HG02642 (cell line): ENCODE measurements at regions not wholly inside any gene's neighbourhood (a gene's known extent, or its start where the extent isn't known, plus 50 kb on each side); places are given as distances from the start of the nearest gene placed in this dataset.
A peak's percentile ranks its signal among the peaks of the same experiment; 100 is the strongest.

Source experiments
- ATAC-seq: cut with Tn5 transposase; IDR thresholded peaks from one replicate; pipeline ENCODE4 v1.9.1; 2021; ENCODE audit warnings: mild to moderate bottlenecking; ENCODE audit not compliant: unreplicated experiment, poor library complexity

DNA sequence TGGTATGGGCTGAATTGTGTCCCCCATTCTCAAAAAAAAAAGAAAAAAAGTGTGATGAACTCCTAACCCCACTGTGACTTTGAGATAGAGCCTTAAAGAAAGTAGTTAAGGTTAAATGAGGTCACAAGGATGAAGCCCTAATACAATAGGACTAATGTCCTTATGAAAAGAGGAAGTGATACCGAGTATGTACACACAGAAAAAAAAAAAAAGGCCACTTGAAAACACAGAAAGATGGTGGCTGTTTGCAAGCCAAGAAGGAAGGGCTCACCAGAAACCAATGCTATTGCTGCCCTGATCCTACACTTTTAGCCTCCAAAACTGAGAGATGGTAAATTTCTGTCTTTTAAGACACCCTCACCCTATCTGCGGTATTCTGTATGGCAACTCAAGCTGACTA lies 955.6 kb downstream of the PCDH17 start:
- peak; percentile 90 for ATAC-seq

DNA sequence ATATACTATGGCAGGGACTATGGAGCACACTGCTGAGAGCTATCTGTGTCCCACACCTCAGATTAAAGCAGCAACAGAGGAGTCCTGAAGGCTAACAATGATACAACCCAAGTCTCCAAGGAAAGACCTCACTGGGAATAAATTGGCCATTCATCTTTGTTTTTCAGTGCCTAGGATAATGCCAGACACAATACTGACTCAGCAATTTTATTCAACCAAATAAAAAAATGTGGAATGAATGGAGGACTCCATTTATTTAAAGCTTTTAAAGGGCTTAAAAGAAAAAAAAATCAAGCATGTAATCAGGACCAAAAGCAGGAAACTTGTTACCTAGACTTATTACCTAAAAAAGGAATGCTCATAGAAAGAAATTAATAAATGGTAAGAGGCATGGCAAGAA lies 960.5 kb downstream of the PCDH17 start:
- ATAC-seq: no peak

DNA sequence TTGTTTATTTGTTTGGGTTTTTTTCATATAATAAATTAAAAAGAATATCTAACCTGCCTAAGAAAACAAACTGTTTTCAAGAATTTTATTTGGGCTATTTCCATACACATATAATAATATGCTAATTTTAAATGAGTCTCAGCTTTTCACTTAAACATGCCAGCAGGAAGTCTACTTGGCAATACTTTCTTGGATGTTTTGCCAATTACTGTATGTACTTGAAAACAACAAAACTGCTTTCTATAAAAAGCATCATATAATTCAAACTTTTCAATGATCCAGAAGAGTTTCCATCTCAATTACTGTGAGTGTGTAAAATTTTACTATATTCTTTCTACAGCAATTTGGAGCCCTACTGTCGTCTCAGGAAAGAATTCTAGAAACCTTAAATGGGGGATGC lies 961.2 kb downstream of the PCDH17 start:
- ATAC-seq: no peak

- ATAC-seq: no peak
These were observed 963.4 kb downstream of the PCDH17 start for GRCh38 chr13:58594747-58595600.

DNA sequence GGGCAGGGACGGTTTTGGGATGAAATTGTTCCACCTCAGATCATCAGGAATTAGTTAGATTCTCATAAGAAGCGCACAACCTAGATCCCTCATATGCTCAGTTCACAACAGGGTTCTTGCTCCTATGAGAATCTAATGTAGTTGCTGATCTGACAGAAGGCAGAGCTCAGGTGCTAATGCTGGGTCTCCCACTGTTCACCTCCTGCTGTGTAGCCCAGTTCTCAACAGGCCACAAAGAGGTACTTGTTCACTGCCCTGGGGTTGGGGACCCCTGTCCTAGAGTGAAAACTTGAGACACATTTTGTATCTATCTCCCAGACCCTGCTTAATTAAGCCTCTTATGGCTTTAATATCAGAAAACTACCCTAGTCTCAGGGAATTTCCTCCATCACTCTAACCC lies 966.0 kb downstream of the PCDH17 start:
- no peak for ATAC-seq

- ATAC-seq: no peak
These were observed 966.7 kb downstream of the PCDH17 start for GRCh38 chr13:58598241-58598640.

- ATAC-seq: no peak
These were observed 979.6 kb downstream of the PCDH17 start for GRCh38 chr13:58611117-58611516.

DNA sequence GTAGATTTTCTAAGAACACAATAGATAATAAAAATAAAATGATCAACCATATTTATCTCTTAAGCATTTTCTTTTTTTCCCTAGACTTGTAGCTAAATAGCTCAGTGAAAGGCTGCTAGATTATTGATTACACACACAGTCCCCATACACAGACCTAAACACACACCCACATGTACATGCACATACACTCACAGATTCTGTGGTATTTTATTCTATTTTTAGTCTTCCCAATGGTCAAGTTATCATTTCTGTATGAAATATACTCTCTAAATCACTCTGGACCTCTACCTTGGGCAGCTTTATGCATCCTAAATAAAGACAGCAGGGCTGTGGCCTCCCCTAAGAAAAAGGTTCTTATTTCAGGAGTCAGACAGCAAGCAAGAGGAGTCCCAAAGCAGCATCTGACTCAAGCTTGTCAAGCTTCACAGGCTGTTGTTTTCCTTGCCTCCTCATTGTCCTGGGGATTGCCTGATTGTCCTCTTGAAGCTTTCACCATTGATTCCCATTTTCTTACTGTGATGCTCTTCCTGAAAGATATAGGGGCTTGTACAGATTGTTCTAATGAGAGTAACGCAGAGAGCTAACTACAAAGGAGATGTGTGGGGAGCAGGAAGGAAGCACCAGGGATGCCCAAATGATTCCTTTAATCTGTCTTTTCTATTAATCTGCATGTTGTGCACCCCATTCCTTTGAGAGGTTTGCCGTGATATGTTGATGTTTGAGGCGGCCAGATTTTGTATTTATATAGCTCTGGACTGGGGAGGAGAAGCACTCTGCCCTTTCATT lies 986.5 kb downstream of the PCDH17 start:
- ATAC-seq: no peak

- ATAC-seq: no peak
These were observed 988.0 kb downstream of the PCDH17 start for GRCh38 chr13:58619396-58620113.

- no peak for ATAC-seq
These were observed 988.6 kb downstream of the PCDH17 start for GRCh38 chr13:58620176-58620575.

GRCh38 chr13:58625703-58626389 lies 994.3 kb downstream of the PCDH17 start:
- no peak for ATAC-seq

- no peak for ATAC-seq
These were observed 999.2 kb downstream of the PCDH17 start for GRCh38 chr13:58630794-58631193.

DNA sequence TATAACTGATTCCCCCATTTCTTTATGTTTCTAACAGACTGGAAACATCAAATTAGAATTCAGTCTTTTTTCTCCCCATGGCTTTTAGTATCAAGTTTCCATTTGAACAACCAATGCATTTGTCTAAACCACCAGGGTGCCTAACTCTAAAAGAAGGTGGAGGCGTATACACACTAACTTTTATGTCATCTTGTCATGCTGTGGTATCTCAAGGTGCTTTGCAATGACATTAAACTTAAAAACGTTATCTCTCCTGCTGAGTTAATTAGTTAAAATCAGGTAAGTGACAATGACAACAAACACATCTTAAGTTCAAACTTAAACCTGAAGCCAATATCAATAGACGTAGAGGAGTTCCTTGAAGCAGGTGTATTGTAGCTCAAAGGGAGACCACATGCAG lies 1001.7 kb downstream of the PCDH17 start:
- ATAC-seq: no peak

DNA sequence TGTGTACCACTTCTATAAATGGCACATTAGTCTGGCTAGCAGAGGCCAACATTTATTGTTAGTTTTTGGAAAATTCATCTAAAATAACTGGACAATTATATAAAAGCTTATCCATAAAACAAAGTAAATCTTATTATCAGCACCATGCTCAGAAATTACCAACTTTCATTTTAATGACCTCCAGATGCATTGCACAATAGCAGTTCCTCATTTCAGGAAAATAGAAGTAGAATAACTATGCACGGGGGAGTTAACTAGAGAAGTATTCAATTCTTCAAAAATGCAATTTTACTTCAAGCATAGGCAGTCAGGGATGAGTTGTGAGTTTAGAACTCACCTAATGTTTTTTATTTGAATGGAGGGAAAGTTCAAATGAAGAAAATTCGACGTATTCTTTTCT lies 1023.5 kb downstream of the PCDH17 start:
- no peak for ATAC-seq

- ATAC-seq: no peak
These were observed 1029.3 kb downstream of the PCDH17 start for GRCh38 chr13:58660826-58661225.

GRCh38 chr13:58666331-58666730 lies 1034.8 kb downstream of the PCDH17 start:
- no peak for ATAC-seq

GRCh38 chr13:58667096-58667495 lies 1035.6 kb downstream of the PCDH17 start:
- ATAC-seq: no peak

GRCh38 chr13:58680115-58680514 lies 1048.6 kb downstream of the PCDH17 start:
- ATAC-seq: no peak

GRCh38 chr13:58682616-58683015 lies 1051.1 kb downstream of the PCDH17 start:
- ATAC-seq: no peak

GRCh38 chr13:58687148-58687547 lies 1055.6 kb downstream of the PCDH17 start:
- ATAC-seq: no peak
